Endothelial cell of umbilical vein (primary cell): ENCODE measurements at regions not wholly inside any gene's neighbourhood (a gene's known extent, or its start where the extent isn't known, plus 50 kb on each side); places are given as distances from the start of the nearest gene placed in this dataset.
"Not testable (repeated sequence)": the region's sequence is repeated elsewhere in the genome, so short reads cannot be mapped to it uniquely, and the experiment has no call there.

ENCODE experiments used
- CTCF ChIP-seq, 2 donors: IDR thresholded peaks; 1 replicate in 1 of 2; 2 replicates in 1 of 2; pipeline ENCODE4 v1.5.1; 2011; ENCODE audit warnings: low read length in 2 of 2, mild to moderate bottlenecking in 2 of 2, moderate library complexity in 2 of 2, control low read depth in 1 of 2, inconsistent platforms in 1 of 2, low read depth in 1 of 2; ENCODE audit not compliant: insufficient read depth in 1 of 2; ENCODE audit errors: extremely low read depth in 1 of 2
- GATA2 ChIP-seq: IDR thresholded peaks from 2 replicates; pipeline ENCODE4 v1.7.0; 2011; ENCODE audit warnings: low read depth, mild to moderate bottlenecking, moderate library complexity, mixed read lengths, low read length; ENCODE audit not compliant: insufficient read length, insufficient read depth

- TF ChIP-seq GATA2; CTCF (IDR thresholded peaks at IDR 0.05; ENCODE audit: extremely low read depth in 1 of 2, insufficient read depth in 1 of 2, low read depth in 1 of 2, low read length in 2 of 2): not testable (repeated sequence)
Observed at GRCh38 chr9:67116761-67117160, 124.4 kb upstream of the SPATA31A3 start.
